HEK293 (cell line): ENCODE measurements at regions not wholly inside any gene's neighbourhood (a gene's known extent, or its start where the extent isn't known, plus 50 kb on each side); places are given as distances from the start of the nearest gene placed in this dataset.

Experiments used
- CTCF ChIA-PET: fragments of 350-600 bp; formaldehyde crosslinking; extraction: SDS; loops from one replicate; lab custom pipeline; 2021; ENCODE audit warnings: antibody characterized with exemption; lab: Yijun Ruan, JAX
- POLR2A ChIA-PET: fragments of 300-600 bp; formaldehyde crosslinking; extraction: SDS; loops from one replicate; lab custom pipeline; 2020; ENCODE audit warnings: antibody characterized with exemption, inconsistent platforms; lab: Yijun Ruan, JAX
- H3K27ac ChIP-seq: fragments of 200-500 bp; sonication (Bioruptor generic); 2 replicates; pipeline ENCODE4 v1.5.1; 2014; ENCODE audit warnings: low read depth, low read length, control low read depth, inconsistent platforms; ENCODE audit errors: extremely low read depth
- H3K36me3 ChIP-seq, 2 experiments: fragments of 200-500 bp in 1 of 2; sonication (Bioruptor generic) in 1 of 2; 1 replicate in 1 of 2; 2 replicates in 1 of 2; pipeline ENCODE4 v1.5.1; 2014 to 2017; ENCODE audit warnings: inconsistent platforms in 2 of 2, low read length in 2 of 2; ENCODE audit not compliant: control insufficient read depth in 2 of 2, insufficient read depth in 1 of 2
- H3K4me1 ChIP-seq: fragments of 200-500 bp; sonication (Bioruptor generic); 2 replicates; pipeline ENCODE4 v1.5.1; 2014; ENCODE audit warnings: mild to moderate bottlenecking, low read length, inconsistent platforms; ENCODE audit not compliant: control insufficient read depth, insufficient read depth
- H3K4me3 ChIP-seq: 2 replicates; pipeline ENCODE4 v1.5.1; 2011; ENCODE audit warnings: low read depth, mild to moderate bottlenecking, control low read depth, low read length, moderate library complexity
- H3K9me3 ChIP-seq: fragments of 200-500 bp; sonication (Bioruptor generic); 2 replicates; pipeline ENCODE4 v1.5.1; 2014; ENCODE audit warnings: low read depth, low read length, inconsistent platforms; ENCODE audit not compliant: control insufficient read depth, insufficient read depth
- BCL11A ChIP-seq: fragments of 450-650 bp; formaldehyde crosslinking; IDR thresholded peaks from 2 replicates; pipeline ENCODE4 v1.5.1; 2016; ENCODE audit warnings: low read depth, missing biosample characterization, missing genetic modification characterization
- MEIS1 ChIP-seq: sonication (generic); formaldehyde crosslinking; IDR thresholded peaks from 2 replicates; pipeline ENCODE4 v1.8.1; 2022; ENCODE audit warnings: missing genetic modification reagents, mild to moderate bottlenecking, borderline replicate concordance
- SALL2 ChIP-seq: fragments of 450-650 bp; formaldehyde crosslinking; IDR thresholded peaks from 2 replicates; pipeline ENCODE4 v1.5.0; 2017; ENCODE audit warnings: missing biosample characterization, mild to moderate bottlenecking, missing genetic modification characterization, borderline replicate concordance
- SCRT2 ChIP-seq: fragments of 450-650 bp; formaldehyde crosslinking; IDR thresholded peaks from 2 replicates; pipeline ENCODE4 v1.5.1; 2016; ENCODE audit warnings: missing biosample characterization, missing genetic modification characterization
- SP7 ChIP-seq: fragments of 450-650 bp; formaldehyde crosslinking; IDR thresholded peaks from 2 replicates; pipeline ENCODE4 v1.5.1; 2016; ENCODE audit warnings: missing biosample characterization, missing genetic modification characterization
- WT1 ChIP-seq: fragments of 450-650 bp; formaldehyde crosslinking; IDR thresholded peaks from 2 replicates; pipeline ENCODE4 v1.5.1; 2016; ENCODE audit warnings: missing biosample characterization, missing genetic modification characterization
- ZBTB1 ChIP-seq: fragments of 450-650 bp; formaldehyde crosslinking; IDR thresholded peaks from 2 replicates; pipeline ENCODE4 v1.5.1; 2016; ENCODE audit warnings: missing biosample characterization, missing genetic modification characterization
- ZBTB20 ChIP-seq: fragments of 450-650 bp; formaldehyde crosslinking; IDR thresholded peaks from 2 replicates; pipeline ENCODE4 v1.5.1; 2016; ENCODE audit warnings: missing biosample characterization, missing genetic modification characterization
- ZNF114 ChIP-seq: fragments of 450-650 bp; formaldehyde crosslinking; IDR thresholded peaks from 2 replicates; pipeline ENCODE4 v1.5.0; 2017; ENCODE audit warnings: missing biosample characterization, missing genetic modification characterization
- ZNF121 ChIP-seq: fragments of 450-650 bp; formaldehyde crosslinking; IDR thresholded peaks from 2 replicates; pipeline ENCODE4 v1.5.1; 2016; ENCODE audit warnings: missing biosample characterization, missing genetic modification characterization
- ZNF133 ChIP-seq: fragments of 450-650 bp; formaldehyde crosslinking; IDR thresholded peaks from 2 replicates; pipeline ENCODE4 v1.5.1; 2016; ENCODE audit warnings: missing biosample characterization, missing genetic modification characterization
- ZNF146 ChIP-seq: fragments of 450-650 bp; formaldehyde crosslinking; IDR thresholded peaks from 2 replicates; pipeline ENCODE4 v1.5.1; 2016; ENCODE audit warnings: missing biosample characterization, missing genetic modification characterization
- ZNF157 ChIP-seq: fragments of 450-650 bp; formaldehyde crosslinking; IDR thresholded peaks from 2 replicates; pipeline ENCODE4 v1.5.1; 2016; ENCODE audit warnings: missing biosample characterization, missing genetic modification characterization
- ZNF211 ChIP-seq: fragments of 450-650 bp; formaldehyde crosslinking; IDR thresholded peaks from 2 replicates; pipeline ENCODE4 v1.5.1; 2016; ENCODE audit warnings: low read depth, missing biosample characterization, missing genetic modification characterization
- ZNF239 ChIP-seq: fragments of 450-650 bp; formaldehyde crosslinking; IDR thresholded peaks from 2 replicates; pipeline ENCODE4 v1.5.1; 2016; ENCODE audit warnings: missing biosample characterization, missing genetic modification characterization
- ZNF37A ChIP-seq: fragments of 450-650 bp; IDR thresholded peaks from 2 replicates; pipeline ENCODE4 v1.5.1; 2018; ENCODE audit warnings: missing biosample characterization, missing genetic modification characterization
- ZNF433 ChIP-seq: fragments of 450-650 bp; formaldehyde crosslinking; IDR thresholded peaks from 2 replicates; pipeline ENCODE4 v1.5.1; 2016; ENCODE audit warnings: missing biosample characterization, missing genetic modification characterization, low read depth
- ZNF571 ChIP-seq: fragments of 450-650 bp; formaldehyde crosslinking; IDR thresholded peaks from 2 replicates; pipeline ENCODE4 v1.5.0; 2017; ENCODE audit warnings: missing biosample characterization, missing genetic modification characterization
- ZNF623 ChIP-seq: fragments of 450-650 bp; formaldehyde crosslinking; IDR thresholded peaks from 2 replicates; pipeline ENCODE4 v1.5.1; 2016; ENCODE audit warnings: missing biosample characterization, missing genetic modification characterization
- ZNF626 ChIP-seq: fragments of 450-650 bp; sonication (Bioruptor Pico); formaldehyde crosslinking; IDR thresholded peaks from 2 replicates; pipeline ENCODE4 v1.5.1; 2018; ENCODE audit warnings: missing biosample characterization, missing genetic modification characterization, inconsistent platforms
- ZNF707 ChIP-seq: fragments of 450-650 bp; formaldehyde crosslinking; IDR thresholded peaks from 2 replicates; pipeline ENCODE4 v1.5.1; 2016; ENCODE audit warnings: missing biosample characterization, missing genetic modification characterization
- ZNF830 ChIP-seq: fragments of 450-650 bp; IDR thresholded peaks from 2 replicates; pipeline ENCODE4 v1.5.0; 2018; ENCODE audit warnings: missing biosample characterization, missing genetic modification characterization, low read depth, mild to moderate bottlenecking, moderate library complexity
- ZSCAN30 ChIP-seq: fragments of 450-650 bp; IDR thresholded peaks from 2 replicates; pipeline ENCODE4 v1.5.1; 2018; ENCODE audit warnings: missing biosample characterization, mild to moderate bottlenecking, missing genetic modification characterization, moderate library complexity
- TF ChIP-seq, protein P1 (sequence below): sonication (generic); formaldehyde crosslinking; IDR thresholded peaks from 2 replicates; pipeline ENCODE4 v1.8.1; 2022; ENCODE audit warnings: mild to moderate bottlenecking, moderate library complexity, missing genetic modification reagents
- TF ChIP-seq, protein P2 (sequence below): fragments of 450-650 bp; formaldehyde crosslinking; IDR thresholded peaks from 2 replicates; pipeline ENCODE4 v1.5.1; 2016; ENCODE audit warnings: missing biosample characterization, missing genetic modification characterization

DNA sequence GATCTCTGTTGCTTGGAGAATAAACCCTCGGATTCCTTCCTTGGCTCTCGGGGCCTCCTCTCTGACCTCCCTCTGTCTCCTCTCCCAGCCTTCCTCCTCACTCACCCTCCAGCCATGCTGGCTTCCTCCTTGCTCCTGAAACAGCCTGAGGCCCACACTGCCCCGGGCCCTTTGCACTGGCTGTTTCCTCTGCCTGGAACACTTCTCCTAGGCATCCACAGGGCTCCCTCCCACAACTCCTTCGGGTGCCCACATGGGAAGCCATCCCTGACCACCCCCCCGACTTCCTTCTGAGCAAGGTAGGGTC is 87.7 kb downstream of the CEBPB start:
- POLR2A ChIA-PET = no interaction called here
- no peak overlapping the region for H3K4me3 ChIP-seq

DNA sequence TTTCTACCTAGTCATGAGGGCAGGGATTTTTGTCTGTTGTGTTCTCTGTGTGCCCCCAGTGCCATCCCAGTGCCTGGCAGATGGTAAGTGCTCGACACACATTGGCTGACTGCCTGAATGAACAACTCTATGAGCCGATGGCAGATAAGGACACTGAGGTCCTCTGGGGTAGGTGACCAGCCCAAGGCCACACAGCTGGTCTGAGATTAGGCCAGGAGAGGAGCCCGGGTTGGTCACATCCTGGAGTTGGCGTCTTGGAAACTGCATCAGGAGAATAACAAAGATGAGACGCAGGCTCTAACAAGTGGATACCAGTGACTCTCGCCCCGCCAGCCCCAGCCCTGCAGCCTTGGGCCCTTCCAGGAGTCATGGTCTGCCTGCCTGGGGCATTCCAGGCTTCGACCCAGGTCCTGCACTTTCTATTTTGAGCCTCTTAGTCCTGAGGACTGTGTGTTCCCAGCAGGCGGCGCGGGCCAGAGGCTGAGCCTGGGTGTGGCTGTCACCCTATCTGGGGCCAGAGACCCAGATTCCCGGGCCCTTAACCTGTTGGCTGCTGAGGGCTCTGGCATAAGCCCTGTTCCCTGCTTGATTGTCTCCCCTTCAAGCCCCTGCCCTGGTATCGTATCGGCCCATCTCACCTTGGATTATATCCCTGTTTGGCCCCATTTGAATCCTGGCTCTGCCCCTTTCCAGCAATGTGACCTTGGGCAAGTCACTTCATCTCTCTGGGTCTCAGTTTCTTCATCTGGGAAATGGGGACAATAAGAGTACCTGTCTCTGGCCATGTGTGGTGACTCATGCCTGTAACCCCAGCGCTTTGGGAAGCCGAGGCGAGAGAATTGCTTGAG is 88.3 kb downstream of the CEBPB start:
- TF ChIP-seq, protein P1, sequence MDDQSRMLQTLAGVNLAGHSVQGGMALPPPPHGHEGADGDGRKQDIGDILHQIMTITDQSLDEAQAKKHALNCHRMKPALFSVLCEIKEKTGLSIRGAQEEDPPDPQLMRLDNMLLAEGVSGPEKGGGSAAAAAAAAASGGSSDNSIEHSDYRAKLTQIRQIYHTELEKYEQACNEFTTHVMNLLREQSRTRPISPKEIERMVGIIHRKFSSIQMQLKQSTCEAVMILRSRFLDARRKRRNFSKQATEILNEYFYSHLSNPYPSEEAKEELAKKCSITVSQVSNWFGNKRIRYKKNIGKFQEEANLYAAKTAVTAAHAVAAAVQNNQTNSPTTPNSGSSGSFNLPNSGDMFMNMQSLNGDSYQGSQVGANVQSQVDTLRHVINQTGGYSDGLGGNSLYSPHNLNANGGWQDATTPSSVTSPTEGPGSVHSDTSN = no peak
- TF ChIP-seq ZNF114 = no peak
- TF ChIP-seq WT1 (tag by site-specific recombination) = no peak
- no peak for TF ChIP-seq ZNF707
- TF ChIP-seq ZNF571 (tag by site-specific recombination) = no peak
- TF ChIP-seq ZNF146 (tag by site-specific recombination) = no peak
- TF ChIP-seq ZBTB20 (tag by site-specific recombination) = peak; percentile 81
- TF ChIP-seq ZNF121 = peak; percentile 48; the same call in 1 of the 2 replicates
- 0 out of 2 replicates have a peak, but pooled peaks have one; percentile 10 for TF ChIP-seq ZNF623 (tag by site-specific recombination)
- no peak for TF ChIP-seq ZNF157 (tag by site-specific recombination)
- no peak for TF ChIP-seq ZNF433 (tag by site-specific recombination)
- no peak for TF ChIP-seq SP7 (tag by site-specific recombination)
- TF ChIP-seq SALL2 = no peak
- no peak for TF ChIP-seq ZNF37A
- no peak for TF ChIP-seq ZNF239 (tag by site-specific recombination)
- 0 out of 2 replicates have a peak, but pooled peaks have one; percentile 15 for TF ChIP-seq SCRT2 (tag by site-specific recombination)
- no peak for TF ChIP-seq MEIS1 (CRISPR knock-in tag)
- no peak for TF ChIP-seq ZSCAN30 (tag by site-specific recombination)
- TF ChIP-seq ZNF830 = no peak
- TF ChIP-seq ZBTB1 (tag by site-specific recombination) = no peak
- ChIA-PET POLR2A (no interaction called here), CTCF (no interaction called here)
- H3K4me1 ChIP-seq = no peaks in the 10 kb centered on the region; the same call in 1 of the 2 replicates
- no peaks in the 10 kb centered on the region for H3K9me3 ChIP-seq
- H3K4me3 ChIP-seq = no peak overlapping the region
- H3K36me3 ChIP-seq = no peaks in the 10 kb centered on the region
- H3K27ac ChIP-seq = no peak overlapping the region

More for the DNA sequence above, 87.7 kb downstream of the CEBPB start:
- Histone ChIP-seq H3K36me3 (no peaks in the 10 kb centered on the region), H3K9me3 (no peaks in the 10 kb centered on the region), H3K4me1 (no peaks in the 10 kb centered on the region), H3K27ac (no peak overlapping the region)
- CTCF ChIA-PET = no interaction called here
- TF ChIP-seq ZNF626 (tag by site-specific recombination) (no peak), ZNF133 (tag by site-specific recombination) (no peak), SALL2 (no peak), ZNF623 (tag by site-specific recombination) (peak; percentile 95), ZNF211 (tag by site-specific recombination) (no peak), BCL11A (tag by site-specific recombination) (no peak)
- TF ChIP-seq, protein P2, sequence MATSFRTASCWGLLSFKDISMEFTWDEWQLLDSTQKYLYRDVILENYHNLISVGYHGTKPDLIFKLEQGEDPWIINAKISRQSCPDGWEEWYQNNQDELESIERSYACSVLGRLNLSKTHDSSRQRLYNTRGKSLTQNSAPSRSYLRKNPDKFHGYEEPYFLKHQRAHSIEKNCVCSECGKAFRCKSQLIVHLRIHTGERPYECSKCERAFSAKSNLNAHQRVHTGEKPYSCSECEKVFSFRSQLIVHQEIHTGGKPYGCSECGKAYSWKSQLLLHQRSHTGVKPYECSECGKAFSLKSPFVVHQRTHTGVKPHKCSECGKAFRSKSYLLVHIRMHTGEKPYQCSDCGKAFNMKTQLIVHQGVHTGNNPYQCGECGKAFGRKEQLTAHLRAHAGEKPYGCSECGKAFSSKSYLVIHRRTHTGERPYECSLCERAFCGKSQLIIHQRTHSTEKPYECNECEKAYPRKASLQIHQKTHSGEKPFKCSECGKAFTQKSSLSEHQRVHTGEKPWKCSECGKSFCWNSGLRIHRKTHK (tag by site-specific recombination) = no peak
